Stimulated activated CD8-positive, alpha-beta memory T cell treated with anti-CD3 and anti-CD28 coated beads, Interleukin-4, amount 100 ng/mL, for 1 hour (primary cell): ENCODE measurements at regions not wholly inside any gene's neighbourhood (a gene's known extent, or its start where the extent isn't known, plus 50 kb on each side); places are given as distances from the start of the nearest gene placed in this dataset.

Source experiments
- DNase-seq, 2 donors: peaks; one replicate each; pipeline ENCODE4 v3.0.0-alpha.2; 2020; ENCODE audit warnings: low read depth in 2 of 2, low spot score in 1 of 2

GRCh38 chr10:78357141-78358063 is 323.7 kb downstream of the RPS24 start:
- DNase-seq = no peak

- DNase-seq = no peak
Observed at GRCh38 chr10:78358351-78358750, 324.7 kb downstream of the RPS24 start.

DNA sequence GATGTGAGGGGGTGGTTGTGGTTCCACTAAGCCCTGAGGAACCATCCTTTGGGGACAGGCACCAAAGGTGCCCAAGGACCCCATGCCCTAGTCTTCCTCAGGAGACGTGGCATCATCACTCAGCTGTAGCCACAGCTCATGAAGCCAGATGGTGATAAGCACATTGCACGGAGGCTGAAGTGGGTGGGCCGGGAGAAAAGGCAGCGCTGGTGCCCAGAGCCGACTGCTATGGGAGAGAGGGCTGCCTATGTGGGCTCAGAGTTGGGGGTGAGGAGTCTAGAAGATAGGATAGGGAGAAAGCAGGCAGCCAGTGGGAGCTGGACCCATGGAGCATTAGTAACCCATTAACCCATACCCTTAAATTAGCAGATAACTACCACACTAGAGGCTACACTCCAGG is 325.3 kb downstream of the RPS24 start:
- DNase-seq = no peak

DNA sequence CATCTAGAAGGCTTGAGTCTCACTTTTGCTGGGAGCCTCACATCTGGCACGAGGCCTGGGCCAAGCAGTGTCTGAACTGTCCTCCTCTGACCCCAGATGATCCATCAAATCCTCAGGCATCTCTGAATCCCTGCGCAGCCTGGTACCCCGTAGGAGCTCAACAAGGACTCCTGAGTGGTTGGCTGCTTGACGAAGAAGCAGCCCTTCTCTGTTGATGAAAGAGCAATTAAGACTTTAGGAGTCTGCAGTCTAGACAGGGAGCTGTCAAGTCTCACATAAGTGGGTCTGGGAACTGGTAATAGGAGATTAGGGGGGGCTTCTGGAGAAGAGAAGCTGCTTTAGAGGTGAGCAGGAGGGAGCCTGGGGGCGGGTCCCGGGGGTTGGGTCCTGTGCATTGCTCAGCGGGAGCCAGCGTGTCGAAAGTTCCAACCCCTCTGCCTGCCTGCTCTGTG is 326.0 kb downstream of the RPS24 start:
- DNase-seq = no peak

DNA sequence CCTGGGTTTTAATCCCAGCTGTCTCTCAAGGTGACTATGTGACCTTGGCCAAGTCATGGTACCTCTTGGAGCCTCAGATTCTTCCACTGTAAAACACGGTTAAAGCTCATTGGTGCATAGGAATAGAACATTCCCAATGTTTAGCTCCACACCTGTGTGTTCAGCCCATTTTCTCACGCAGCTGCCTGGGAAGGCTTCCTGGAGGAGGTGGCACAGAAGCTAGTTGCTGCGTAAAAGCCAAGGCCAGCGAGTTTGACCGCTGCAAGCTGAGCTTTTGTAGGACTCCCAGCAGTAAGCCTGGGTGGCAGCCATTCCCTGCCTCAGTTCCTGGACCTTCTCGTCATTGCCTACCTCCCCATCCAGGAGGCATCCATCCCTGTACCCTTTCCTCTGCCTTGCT is 326.6 kb downstream of the RPS24 start:
- no peak for DNase-seq

DNA sequence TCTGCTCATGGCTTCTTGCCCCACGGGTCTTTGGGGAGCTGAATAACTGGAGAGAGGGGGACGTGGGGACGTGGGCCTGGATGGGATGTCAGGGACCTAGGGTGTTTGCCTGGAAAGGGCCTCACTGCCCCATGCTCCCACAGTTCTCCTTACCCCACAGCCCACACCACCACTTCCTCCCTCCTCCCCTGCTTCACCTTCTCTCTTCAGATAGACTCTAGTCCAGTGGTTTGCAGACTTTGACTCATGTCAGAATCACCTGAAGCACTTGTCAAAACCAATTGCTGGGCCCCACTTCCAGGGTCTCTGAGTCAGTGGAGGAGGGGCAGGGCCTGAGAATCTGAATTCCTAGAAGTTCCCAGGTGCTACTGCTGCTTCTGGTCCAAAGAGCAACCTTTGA is 327.4 kb downstream of the RPS24 start:
- DNase-seq = no peak

GRCh38 chr10:78362406-78363022 is 328.9 kb downstream of the RPS24 start:
- DNase-seq = no peak

- no peak for DNase-seq
Observed at GRCh38 chr10:78363190-78363589, 329.5 kb downstream of the RPS24 start.

GRCh38 chr10:78365694-78366093 is 332.0 kb downstream of the RPS24 start:
- DNase-seq = no peak

- DNase-seq = no peak
Observed at GRCh38 chr10:78366663-78367411, 333.2 kb downstream of the RPS24 start.

GRCh38 chr10:78367751-78368150 is 334.1 kb downstream of the RPS24 start:
- no peak for DNase-seq

DNA sequence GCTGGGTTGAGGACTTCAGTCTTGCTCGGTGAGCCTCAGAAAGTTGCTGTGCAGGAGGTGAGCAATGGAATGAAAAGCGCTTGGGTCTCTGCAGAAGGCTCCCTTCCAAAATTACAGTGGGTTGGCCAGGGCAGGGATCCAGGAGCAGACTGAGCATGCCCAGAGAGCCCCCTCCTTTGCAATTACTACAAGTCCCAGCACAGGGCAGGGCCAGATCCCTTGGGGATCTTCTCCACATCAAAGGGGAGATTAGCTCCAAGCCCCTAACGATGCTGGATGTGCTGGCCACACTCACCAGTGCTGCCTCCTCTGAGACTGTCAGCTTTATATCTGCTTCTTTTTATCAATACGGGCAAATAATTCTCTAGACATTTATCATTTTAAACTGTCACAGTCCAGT is 337.5 kb downstream of the RPS24 start:
- DNase-seq = no peak

GRCh38 chr10:78372806-78373205 is 339.1 kb downstream of the RPS24 start:
- no peak for DNase-seq

DNA sequence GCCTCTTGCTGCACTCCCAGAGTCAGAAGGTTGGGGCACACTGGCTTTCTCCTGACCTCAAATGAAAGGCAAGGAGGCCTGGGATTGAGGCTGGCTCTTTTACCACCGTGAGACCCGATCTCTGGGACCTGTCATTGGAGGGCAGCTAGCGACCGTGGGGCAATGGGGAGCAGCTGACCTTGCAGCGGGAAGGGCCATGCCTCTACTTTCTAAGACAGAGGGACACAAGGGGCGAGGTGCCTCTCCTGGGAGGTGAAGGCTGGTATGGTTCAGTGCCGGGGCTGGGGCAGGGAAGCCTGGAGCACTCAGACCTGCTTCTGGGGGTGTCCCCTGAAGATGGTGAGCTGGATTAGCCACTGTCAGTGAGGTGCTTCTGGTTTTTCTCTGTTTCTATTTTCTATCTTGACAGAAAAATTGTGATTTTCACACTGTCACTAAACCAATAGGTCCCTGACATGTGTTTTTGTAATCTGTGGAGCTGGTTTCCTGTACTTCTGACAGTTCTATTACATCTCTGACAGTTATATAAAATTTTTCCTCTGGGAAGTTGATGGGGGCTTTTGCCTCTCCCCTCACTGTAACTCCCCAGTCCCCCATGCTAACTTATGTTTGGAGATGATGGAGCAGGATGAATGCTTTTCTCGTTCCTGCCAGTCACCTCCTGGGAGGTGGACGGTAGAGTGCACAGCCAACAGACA is 340.8 kb downstream of the RPS24 start:
- no peak for DNase-seq

- DNase-seq = no peak
Observed at GRCh38 chr10:78375854-78376785, 342.5 kb downstream of the RPS24 start.

GRCh38 chr10:78377356-78377755 is 343.7 kb downstream of the RPS24 start:
- DNase-seq = no peak

- no peak for DNase-seq
Observed at GRCh38 chr10:78378192-78378591, 344.5 kb downstream of the RPS24 start.

DNA sequence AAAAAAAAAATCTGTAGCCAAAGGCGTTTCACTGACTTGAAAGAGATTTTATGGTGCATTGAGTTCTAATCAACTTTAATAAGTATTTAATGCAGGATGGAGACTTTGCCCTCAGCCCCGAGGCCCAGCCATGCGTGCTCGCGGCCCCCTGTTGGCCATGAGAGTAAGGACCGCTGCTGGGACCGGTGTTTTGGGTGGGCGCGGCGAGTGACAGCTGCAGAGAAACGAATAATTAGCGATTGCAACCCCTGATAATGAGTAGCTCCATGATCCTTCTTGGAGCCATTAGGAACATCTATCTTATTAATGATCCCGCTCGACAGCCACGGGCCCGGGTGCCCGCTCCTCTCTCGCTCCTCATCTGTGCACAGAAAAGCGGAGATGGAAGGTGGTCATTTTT is 347.4 kb downstream of the RPS24 start:
- DNase-seq = no peak

DNA sequence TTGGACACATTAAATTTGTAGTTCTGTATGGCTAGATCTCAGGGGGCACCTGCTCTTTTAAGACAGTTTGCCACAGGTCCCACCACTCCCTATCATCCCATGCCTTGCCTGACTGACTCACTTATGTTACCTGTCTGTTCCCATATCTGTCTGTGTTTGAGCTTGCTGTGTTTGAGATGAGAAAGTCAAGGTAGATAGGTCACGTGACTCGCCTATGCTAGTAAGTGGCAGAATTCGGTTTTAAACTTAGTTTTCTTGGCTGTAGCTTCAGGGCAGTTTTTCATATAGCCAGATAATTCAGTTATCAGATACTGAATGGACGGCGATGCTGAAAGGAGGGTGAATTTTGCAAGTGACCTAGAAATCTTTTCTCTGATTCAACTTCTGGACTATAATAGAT is 348.4 kb downstream of the RPS24 start:
- no peak for DNase-seq

DNA sequence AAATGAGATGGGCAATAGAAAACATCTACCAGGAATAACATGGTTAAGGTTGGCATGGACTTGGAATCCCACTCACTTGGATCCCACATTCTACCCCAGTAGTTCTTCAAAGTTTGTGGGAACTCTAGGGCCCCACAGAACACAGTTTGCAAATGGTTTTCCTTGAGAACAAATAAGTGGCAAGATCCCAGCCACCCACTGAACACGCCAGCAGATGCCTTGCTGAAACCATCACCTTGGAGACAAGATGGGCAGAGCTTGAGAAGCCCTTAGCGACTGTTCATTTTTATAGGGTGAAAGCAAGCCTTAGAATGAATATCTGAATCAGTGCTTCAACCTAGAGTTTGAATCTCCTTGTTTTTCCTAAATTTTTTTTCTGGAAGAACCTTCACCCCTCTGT is 349.1 kb downstream of the RPS24 start:
- DNase-seq = no peak
